Liver (tissue), 3 donors: ENCODE measurements at regions not wholly inside any gene's neighbourhood (a gene's known extent, or its start where the extent isn't known, plus 50 kb on each side); places are given as distances from the start of the nearest gene placed in this dataset.

Source experiments
- ATF3 ChIP-seq: IDR thresholded peaks from 2 replicates; pipeline ENCODE4 v1.6.1; 2016; ENCODE audit warnings: antibody characterized with exemption
- CTCF ChIP-seq: fragments of 150-350 bp; IDR thresholded peaks from 2 replicates; pipeline ENCODE4 v1.5.1; 2017; ENCODE audit warnings: improper control_type of control experiment, low read depth, low read length; ENCODE audit not compliant: missing input control
- EGR1 ChIP-seq, 2 donors: IDR thresholded peaks; 2 replicates each; pipeline ENCODE4 v1.6.1; 2016 to 2018; ENCODE audit warnings: antibody characterized with exemption in 2 of 2, low read depth in 2 of 2
- FOXA2 ChIP-seq: IDR thresholded peaks from 2 replicates; pipeline ENCODE4 v1.6.1; 2016; ENCODE audit warnings: antibody characterized with exemption
- GABPA ChIP-seq, 2 donors: IDR thresholded peaks in 1 of 2; conservative IDR thresholded peaks in 1 of 2; 2 replicates each; pipeline ENCODE4 v1.6.1; 2016; ENCODE audit warnings: antibody characterized with exemption in 2 of 2, mild to moderate bottlenecking in 1 of 2, moderate library complexity in 1 of 2
- JUND ChIP-seq, 2 donors: IDR thresholded peaks; 2 replicates each; pipeline ENCODE4 v1.6.1; 2016; ENCODE audit warnings: antibody characterized with exemption in 2 of 2
- MAX ChIP-seq: IDR thresholded peaks from 2 replicates; pipeline ENCODE4 v1.6.1; 2016; ENCODE audit warnings: antibody characterized with exemption
- RAD21 ChIP-seq, 2 donors: IDR thresholded peaks; 2 replicates each; pipeline ENCODE4 v1.6.1; 2016; ENCODE audit warnings: antibody characterized with exemption in 2 of 2, mild to moderate bottlenecking in 2 of 2
- REST ChIP-seq: IDR thresholded peaks from 2 replicates; pipeline ENCODE4 v1.6.1; 2016; ENCODE audit warnings: antibody characterized with exemption, mild to moderate bottlenecking
- SP1 ChIP-seq: IDR thresholded peaks from 2 replicates; pipeline ENCODE4 v1.6.1; 2018; ENCODE audit warnings: antibody characterized with exemption, mild to moderate bottlenecking
- TAF1 ChIP-seq: conservative IDR thresholded peaks from 2 replicates; pipeline ENCODE4 v1.6.1; 2016; ENCODE audit warnings: antibody characterized with exemption, mild to moderate bottlenecking
- YY1 ChIP-seq: IDR thresholded peaks from 2 replicates; pipeline ENCODE4 v1.6.1; 2016; ENCODE audit warnings: antibody characterized with exemption, mild to moderate bottlenecking
- ZBTB33 ChIP-seq: IDR thresholded peaks from 2 replicates; pipeline ENCODE4 v1.6.1; 2016; ENCODE audit warnings: antibody characterized with exemption
- donor health status: healthy.
- donor health status: healthy.

GRCh38 chr2:19670303-19670702, 231.5 kb downstream of the TTC32 start:
- no peak for TF ChIP-seq MAX
- TF ChIP-seq EGR1 (IDR thresholded peaks at IDR 0.05; ENCODE audit: low read depth in 2 of 2): no peak
- TF ChIP-seq CTCF: no peak
- no peak for TF ChIP-seq RAD21 (IDR thresholded peaks at IDR 0.05)
- no peak for TF ChIP-seq GABPA (IDR thresholded peaks at IDR 0.05 in 1 of 2, conservative IDR thresholded peaks at IDR 0.05 in 1 of 2)
- no peak for TF ChIP-seq REST
- TF ChIP-seq SP1: no peak
- no peak for TF ChIP-seq JUND (IDR thresholded peaks at IDR 0.05)
- TF ChIP-seq TAF1: no peak
- no peak for TF ChIP-seq YY1
- TF ChIP-seq FOXA2: no peak
- TF ChIP-seq ATF3: no peak
- no peak for TF ChIP-seq ZBTB33
